DND-41 (cell line): ENCODE measurements at regions not wholly inside any gene's neighbourhood (a gene's known extent, or its start where the extent isn't known, plus 50 kb on each side); places are given as distances from the start of the nearest gene placed in this dataset.

Experiments
- ATAC-seq: fragments of 200-7000 bp; cut with Tn5 transposase; 3 replicates; pipeline ENCODE4 v1.9.1; 2021; ENCODE audit warnings: low read depth; ENCODE audit not compliant: insufficient read depth
- DNase-seq: peaks from one replicate; pipeline ENCODE4 v3.0.0-alpha.2; 2020
- H2AFZ ChIP-seq: 2 replicates; pipeline ENCODE4 v1.6.0; 2012; ENCODE audit warnings: low read depth, low read length
- H3K27ac ChIP-seq: 2 replicates; pipeline ENCODE4 v1.5.1; 2012; ENCODE audit warnings: low read length, inconsistent platforms
- H3K27me3 ChIP-seq: fragments of 200-600 bp; sonication (generic); 2 replicates; pipeline ENCODE4 v1.6.0; 2012; ENCODE audit warnings: low read length, mild to moderate bottlenecking, inconsistent platforms; ENCODE audit not compliant: insufficient read depth, poor library complexity
- H3K36me3 ChIP-seq: 2 replicates; pipeline ENCODE4 v1.5.1; 2012; ENCODE audit warnings: low read length, inconsistent platforms; ENCODE audit not compliant: insufficient read depth
- H3K4me1 ChIP-seq: 2 replicates; pipeline ENCODE4 v1.5.1; 2012; ENCODE audit warnings: mild to moderate bottlenecking, low read length; ENCODE audit not compliant: insufficient read depth
- H3K4me2 ChIP-seq: 2 replicates; pipeline ENCODE4 v1.6.0; 2012; ENCODE audit warnings: mild to moderate bottlenecking, moderate library complexity, low read length, inconsistent platforms; ENCODE audit not compliant: insufficient read depth
- H3K4me3 ChIP-seq, 2 experiments: fragments of 200-600 bp in 1 of 2; shearing (Covaris generic) in 1 of 2; 2 replicates each; pipeline ENCODE4 v1.5.1; 2012 to 2016; ENCODE audit warnings: inconsistent platforms in 2 of 2, low read length in 2 of 2, mild to moderate bottlenecking in 2 of 2, low read depth in 1 of 2, moderate library complexity in 1 of 2
- H3K79me2 ChIP-seq: 2 replicates; pipeline ENCODE4 v1.6.0; 2012; ENCODE audit warnings: low read length, inconsistent platforms; ENCODE audit not compliant: insufficient read depth
- H3K9ac ChIP-seq: 2 replicates; pipeline ENCODE4 v1.6.0; 2012; ENCODE audit warnings: low read depth, mild to moderate bottlenecking, inconsistent platforms, low read length, moderate library complexity
- H3K9me3 ChIP-seq: 2 replicates; pipeline ENCODE4 v1.5.1; 2012; ENCODE audit warnings: low read length, moderate library complexity, mild to moderate bottlenecking, inconsistent platforms; ENCODE audit not compliant: insufficient read depth, severe bottlenecking
- H4K20me1 ChIP-seq: 2 replicates; pipeline ENCODE4 v1.6.0; 2012; ENCODE audit warnings: low read length; ENCODE audit not compliant: insufficient read depth
- EZH2 ChIP-seq: IDR thresholded peaks from 3 replicates; pipeline ENCODE4 v1.6.1; 2012; ENCODE audit warnings: borderline replicate concordance, low read depth, mild to moderate bottlenecking, moderate library complexity, low read length, inconsistent platforms; ENCODE audit not compliant: severe bottlenecking
- TF ChIP-seq, protein P1 (sequence below): IDR thresholded peaks from 2 replicates; pipeline ENCODE4 v1.5.1; 2012; ENCODE audit warnings: borderline replicate concordance, low read length, moderate library complexity, mild to moderate bottlenecking; ENCODE audit not compliant: poor library complexity, severe bottlenecking; ENCODE audit errors: extremely low read depth

DNA sequence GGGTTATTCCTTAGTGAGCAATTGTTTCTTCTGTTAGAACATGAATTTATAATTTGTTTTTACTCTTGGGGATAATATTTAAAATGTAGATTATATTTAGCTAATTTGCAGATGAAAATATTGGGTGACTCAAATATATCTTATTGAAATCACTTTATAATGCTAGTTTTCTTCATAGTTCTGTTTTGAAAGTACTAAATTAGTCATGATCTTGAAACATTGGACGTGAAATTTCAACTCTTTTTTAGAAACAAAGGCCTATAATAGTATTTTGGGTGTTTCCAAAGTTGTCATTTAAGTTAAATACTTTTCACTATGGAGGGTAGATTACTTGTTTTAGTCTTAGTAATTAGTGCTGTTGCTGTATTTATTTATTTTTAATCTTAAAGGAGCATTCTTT lies 250.9 kb downstream of the UTRN start:
- H3K27ac ChIP-seq = no peak overlapping the region
- H3K27me3 ChIP-seq = no peaks in the 10 kb centered on the region
- H3K4me2 ChIP-seq = no peak overlapping the region
- DNase-seq = no peak
- no peak overlapping the region for H2AFZ ChIP-seq
- no peak for ATAC-seq
- no peaks in the 10 kb centered on the region for H4K20me1 ChIP-seq
- H3K79me2 ChIP-seq = no peaks in the 10 kb centered on the region
- H3K9ac ChIP-seq = no peak overlapping the region
- H3K4me1 ChIP-seq = no peaks in the 10 kb centered on the region
- TF ChIP-seq, protein P1, sequence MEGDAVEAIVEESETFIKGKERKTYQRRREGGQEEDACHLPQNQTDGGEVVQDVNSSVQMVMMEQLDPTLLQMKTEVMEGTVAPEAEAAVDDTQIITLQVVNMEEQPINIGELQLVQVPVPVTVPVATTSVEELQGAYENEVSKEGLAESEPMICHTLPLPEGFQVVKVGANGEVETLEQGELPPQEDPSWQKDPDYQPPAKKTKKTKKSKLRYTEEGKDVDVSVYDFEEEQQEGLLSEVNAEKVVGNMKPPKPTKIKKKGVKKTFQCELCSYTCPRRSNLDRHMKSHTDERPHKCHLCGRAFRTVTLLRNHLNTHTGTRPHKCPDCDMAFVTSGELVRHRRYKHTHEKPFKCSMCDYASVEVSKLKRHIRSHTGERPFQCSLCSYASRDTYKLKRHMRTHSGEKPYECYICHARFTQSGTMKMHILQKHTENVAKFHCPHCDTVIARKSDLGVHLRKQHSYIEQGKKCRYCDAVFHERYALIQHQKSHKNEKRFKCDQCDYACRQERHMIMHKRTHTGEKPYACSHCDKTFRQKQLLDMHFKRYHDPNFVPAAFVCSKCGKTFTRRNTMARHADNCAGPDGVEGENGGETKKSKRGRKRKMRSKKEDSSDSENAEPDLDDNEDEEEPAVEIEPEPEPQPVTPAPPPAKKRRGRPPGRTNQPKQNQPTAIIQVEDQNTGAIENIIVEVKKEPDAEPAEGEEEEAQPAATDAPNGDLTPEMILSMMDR = no peak
- TF ChIP-seq EZH2 = no peak
- no peaks in the 10 kb centered on the region for H3K9me3 ChIP-seq
- H3K36me3 ChIP-seq = peaks cover 60% of the 10 kb centered on the region
- H3K4me3 ChIP-seq = no peak overlapping the region

DNA sequence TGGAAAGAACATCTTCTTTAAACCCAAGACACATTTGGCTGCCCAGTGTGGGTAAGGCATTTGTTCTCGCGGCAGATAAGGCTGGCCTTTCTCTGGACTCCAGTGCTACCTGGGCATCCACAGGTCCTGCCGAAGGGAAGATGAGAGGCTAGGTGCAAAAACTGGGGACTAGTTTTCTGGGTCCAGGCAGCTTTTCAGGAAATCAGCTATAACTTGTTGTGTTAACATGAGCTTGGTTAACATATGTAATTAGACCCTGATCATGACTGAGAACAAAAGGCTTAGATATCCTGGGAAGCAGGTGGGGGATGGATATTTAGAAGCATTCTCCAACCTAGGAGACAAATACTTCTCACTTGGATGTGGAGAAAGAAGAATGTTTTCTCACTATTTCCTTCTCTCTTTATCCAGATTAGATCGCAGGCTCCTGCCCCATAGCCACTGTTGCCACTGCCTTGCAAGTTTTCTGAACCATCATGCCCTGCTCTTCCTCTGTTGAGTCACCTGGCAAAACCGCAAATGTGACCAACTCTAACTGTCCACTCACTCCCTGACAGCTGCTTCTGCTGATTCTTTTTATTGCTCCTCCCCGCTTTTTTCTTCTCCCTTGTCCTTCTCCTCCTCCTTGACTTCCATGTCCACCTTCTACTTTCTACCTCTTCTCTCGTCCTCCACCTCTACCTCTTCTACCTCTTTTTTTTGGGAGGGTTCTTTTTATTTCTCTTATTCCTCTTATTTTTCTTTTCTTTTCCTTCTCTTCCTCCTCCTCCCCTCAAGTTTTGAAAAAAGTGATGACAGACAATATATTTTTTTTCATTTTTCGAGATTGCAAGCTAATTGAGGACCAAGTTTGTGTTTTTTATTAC lies 258.1 kb downstream of the UTRN start:
- H3K9me3 ChIP-seq = no peaks in the 10 kb centered on the region
- DNase-seq (no peak), ATAC-seq (no peak)
- peaks cover 54% of the 10 kb centered on the region for H3K36me3 ChIP-seq
- no peak overlapping the region for H3K4me2 ChIP-seq
- no peak overlapping the region for H3K27ac ChIP-seq
- no peak overlapping the region for H3K4me3 ChIP-seq
- H2AFZ ChIP-seq = no peak overlapping the region
- TF ChIP-seq, protein P1 = no peak
- TF ChIP-seq EZH2 = no peak
- no peaks in the 10 kb centered on the region for H3K79me2 ChIP-seq
- H3K27me3 ChIP-seq = no peaks in the 10 kb centered on the region
- no peaks in the 10 kb centered on the region for H4K20me1 ChIP-seq
- no peak overlapping the region for H3K9ac ChIP-seq
- no peaks in the 10 kb centered on the region for H3K4me1 ChIP-seq

DNA sequence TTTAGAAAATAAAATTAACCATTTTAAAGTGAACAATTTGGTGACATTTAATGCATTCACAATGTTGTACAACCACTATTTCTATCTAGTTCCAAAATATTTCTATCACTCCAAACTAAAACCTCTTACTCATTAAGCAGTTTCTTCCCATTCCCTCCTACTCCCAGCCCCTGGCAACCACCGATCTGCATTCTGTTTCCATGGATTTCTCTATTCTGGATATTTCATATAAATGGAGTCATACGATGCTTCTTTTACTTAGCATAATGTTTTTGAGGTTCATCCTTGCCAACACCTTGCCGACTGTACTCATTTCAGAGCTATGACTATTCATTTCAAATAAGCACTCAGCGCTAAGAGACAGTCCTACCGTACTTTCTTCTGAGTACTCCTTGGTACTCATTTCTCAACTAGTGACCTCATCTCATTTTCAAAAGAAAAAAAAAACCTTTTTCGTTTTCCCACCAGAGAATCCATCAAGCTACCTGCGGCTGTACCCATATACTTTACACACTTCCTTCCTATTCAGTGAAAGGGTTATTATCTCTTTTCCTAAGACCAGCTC lies 259.2 kb downstream of the UTRN start:
- DNase-seq (no peak), ATAC-seq (no peak)
- TF ChIP-seq, protein P1 = no peak
- no peak for TF ChIP-seq EZH2
- Histone ChIP-seq H3K9me3 (no peaks in the 10 kb centered on the region), H3K4me2 (no peak overlapping the region), H2AFZ (no peak overlapping the region), H3K4me3 (no peak overlapping the region), H3K27ac (no peak overlapping the region), H3K36me3 (peaks cover 58% of the 10 kb centered on the region), H4K20me1 (no peaks in the 10 kb centered on the region), H3K4me1 (no peaks in the 10 kb centered on the region), H3K27me3 (no peaks in the 10 kb centered on the region), H3K79me2 (no peaks in the 10 kb centered on the region), H3K9ac (no peak overlapping the region)
